KMS-11 (cell line): ENCODE measurements at regions not wholly inside any gene's neighbourhood (a gene's known extent, or its start where the extent isn't known, plus 50 kb on each side); places are given as distances from the start of the nearest gene placed in this dataset.

ENCODE experiments used
- H2AFZ ChIP-seq: fragments of 200-600 bp; sonication (generic); 2 replicates; pipeline ENCODE4 v1.6.1; 2016; ENCODE audit warnings: antibody characterized with exemption, mixed run types, low read depth
- H3K27ac ChIP-seq: fragments of 200-600 bp; sonication (generic); 2 replicates; pipeline ENCODE4 v1.6.1; 2016; ENCODE audit warnings: mild to moderate bottlenecking, mixed run types
- H3K27me3 ChIP-seq: fragments of 200-600 bp; sonication (generic); 2 replicates; pipeline ENCODE4 v1.6.1; 2017; ENCODE audit warnings: mild to moderate bottlenecking, low read depth, mixed run types, moderate library complexity; ENCODE audit not compliant: insufficient read depth
- H3K36me3 ChIP-seq: fragments of 200-600 bp; sonication (generic); 2 replicates; pipeline ENCODE4 v1.6.1; 2017; ENCODE audit warnings: mild to moderate bottlenecking, mixed run types; ENCODE audit not compliant: insufficient read depth
- H3K4me1 ChIP-seq: fragments of 200-600 bp; sonication (generic); 2 replicates; pipeline ENCODE4 v1.6.1; 2016; ENCODE audit warnings: mild to moderate bottlenecking, low read depth, mixed run types; ENCODE audit not compliant: poor library complexity, severe bottlenecking
- H3K4me2 ChIP-seq: fragments of 200-600 bp; sonication (generic); 2 replicates; pipeline ENCODE4 v1.7.0; 2016; ENCODE audit warnings: mild to moderate bottlenecking, mixed run types
- H3K4me3 ChIP-seq: fragments of 200-600 bp; sonication (generic); IDR thresholded peaks from 2 replicates; pipeline ENCODE4 v1.6.1; 2017; ENCODE audit warnings: low read depth, low read length, mixed read lengths; ENCODE audit not compliant: insufficient read depth
- H3K79me2 ChIP-seq: fragments of 200-600 bp; sonication (generic); 2 replicates; pipeline ENCODE4 v1.6.1; 2016; ENCODE audit warnings: low read depth, mixed run types; ENCODE audit not compliant: insufficient read depth
- H3K9ac ChIP-seq: fragments of 200-600 bp; sonication (generic); 2 replicates; pipeline ENCODE4 v1.6.1; 2016; ENCODE audit warnings: mild to moderate bottlenecking, mixed run types
- H4K20me1 ChIP-seq: fragments of 200-600 bp; sonication (generic); 2 replicates; pipeline ENCODE4 v1.6.1; 2016; ENCODE audit warnings: mild to moderate bottlenecking, mixed run types; ENCODE audit not compliant: insufficient read depth
- TF ChIP-seq, protein P1 (sequence below): fragments of 200-600 bp; sonication (generic); conservative IDR thresholded peaks from 2 replicates; pipeline ENCODE4 v1.6.1; 2017; ENCODE audit warnings: low read depth, mild to moderate bottlenecking, antibody characterized with exemption, low read length, moderate library complexity, mixed read lengths

DNA sequence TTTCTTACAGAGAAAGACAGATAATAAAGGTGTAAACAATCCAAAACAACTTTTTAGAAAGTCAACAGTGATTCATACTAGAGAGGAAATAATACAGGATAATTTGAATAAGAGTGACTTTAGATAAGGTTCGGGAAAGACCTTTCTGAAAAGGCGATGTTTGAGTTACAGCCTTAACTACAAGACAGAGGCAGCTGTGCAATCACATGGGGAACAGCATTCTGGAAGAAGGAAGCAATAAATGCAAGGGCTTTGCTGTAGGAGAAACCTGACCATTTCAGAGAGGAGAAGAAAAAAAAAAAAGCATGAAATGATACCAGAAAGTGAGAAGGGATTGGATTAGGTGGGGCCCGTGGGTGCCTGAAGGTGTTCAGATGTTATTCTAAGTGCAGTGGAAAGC, 200.6 kb upstream of the ATP11B start:
- Histone ChIP-seq H3K79me2 (no peaks in the 10 kb centered on the region), H3K9ac (no peak overlapping the region), H3K4me2 (no peak overlapping the region), H2AFZ (no peak overlapping the region), H3K4me1 (peaks cover 2% of the 10 kb centered on the region), H4K20me1 (no peaks in the 10 kb centered on the region), H3K27me3 (no peaks in the 10 kb centered on the region), H3K4me3 (no peak overlapping the region), H3K36me3 (no peaks in the 10 kb centered on the region), H3K27ac (no peak overlapping the region)
- TF ChIP-seq, protein P1, sequence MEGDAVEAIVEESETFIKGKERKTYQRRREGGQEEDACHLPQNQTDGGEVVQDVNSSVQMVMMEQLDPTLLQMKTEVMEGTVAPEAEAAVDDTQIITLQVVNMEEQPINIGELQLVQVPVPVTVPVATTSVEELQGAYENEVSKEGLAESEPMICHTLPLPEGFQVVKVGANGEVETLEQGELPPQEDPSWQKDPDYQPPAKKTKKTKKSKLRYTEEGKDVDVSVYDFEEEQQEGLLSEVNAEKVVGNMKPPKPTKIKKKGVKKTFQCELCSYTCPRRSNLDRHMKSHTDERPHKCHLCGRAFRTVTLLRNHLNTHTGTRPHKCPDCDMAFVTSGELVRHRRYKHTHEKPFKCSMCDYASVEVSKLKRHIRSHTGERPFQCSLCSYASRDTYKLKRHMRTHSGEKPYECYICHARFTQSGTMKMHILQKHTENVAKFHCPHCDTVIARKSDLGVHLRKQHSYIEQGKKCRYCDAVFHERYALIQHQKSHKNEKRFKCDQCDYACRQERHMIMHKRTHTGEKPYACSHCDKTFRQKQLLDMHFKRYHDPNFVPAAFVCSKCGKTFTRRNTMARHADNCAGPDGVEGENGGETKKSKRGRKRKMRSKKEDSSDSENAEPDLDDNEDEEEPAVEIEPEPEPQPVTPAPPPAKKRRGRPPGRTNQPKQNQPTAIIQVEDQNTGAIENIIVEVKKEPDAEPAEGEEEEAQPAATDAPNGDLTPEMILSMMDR: no peak

DNA sequence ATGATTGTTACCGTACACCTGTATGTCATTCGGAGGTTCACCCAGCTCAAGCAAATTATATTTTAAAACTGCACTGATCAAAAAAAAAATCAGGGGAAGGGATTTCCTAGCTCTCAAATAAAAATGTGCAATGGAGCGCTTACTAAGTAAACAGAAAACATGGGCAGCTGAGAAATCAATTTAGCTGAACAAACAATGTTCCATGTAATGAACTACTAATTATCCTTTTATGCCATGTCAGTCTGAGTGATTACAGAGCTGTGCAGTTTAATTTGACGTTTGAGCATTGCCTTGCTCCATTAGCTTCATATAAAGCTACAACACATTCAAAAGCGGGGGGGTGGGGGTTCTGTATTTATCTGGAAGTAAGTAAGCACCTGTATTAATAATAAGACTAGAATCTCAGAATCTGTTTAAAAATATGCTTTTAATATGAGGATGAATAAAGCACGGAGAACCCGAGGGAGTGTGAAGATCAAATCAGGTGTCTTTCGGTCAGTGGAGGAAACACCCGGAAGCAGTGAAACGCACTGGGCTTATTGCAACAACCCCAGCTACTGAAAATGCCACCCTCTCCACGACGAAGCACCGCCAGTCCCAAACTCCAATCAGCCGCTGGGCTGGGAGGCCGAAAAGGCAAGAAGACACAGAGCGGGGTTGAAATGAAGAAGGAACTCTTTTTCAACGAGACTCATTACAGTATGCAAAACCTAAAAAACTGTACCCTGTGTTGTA, 196.5 kb upstream of the ATP11B start:
- no peaks in the 10 kb centered on the region for H3K27me3 ChIP-seq
- TF ChIP-seq, protein P1: no peak
- no peak overlapping the region for H2AFZ ChIP-seq
- no peak overlapping the region for H3K4me2 ChIP-seq
- no peaks in the 10 kb centered on the region for H3K79me2 ChIP-seq
- no peak overlapping the region for H3K27ac ChIP-seq
- no peaks in the 10 kb centered on the region for H4K20me1 ChIP-seq
- H3K36me3 ChIP-seq: no peaks in the 10 kb centered on the region
- H3K9ac ChIP-seq: no peak overlapping the region
- H3K4me1 ChIP-seq: peaks cover 16% of the 10 kb centered on the region
- H3K4me3 ChIP-seq: no peak overlapping the region

DNA sequence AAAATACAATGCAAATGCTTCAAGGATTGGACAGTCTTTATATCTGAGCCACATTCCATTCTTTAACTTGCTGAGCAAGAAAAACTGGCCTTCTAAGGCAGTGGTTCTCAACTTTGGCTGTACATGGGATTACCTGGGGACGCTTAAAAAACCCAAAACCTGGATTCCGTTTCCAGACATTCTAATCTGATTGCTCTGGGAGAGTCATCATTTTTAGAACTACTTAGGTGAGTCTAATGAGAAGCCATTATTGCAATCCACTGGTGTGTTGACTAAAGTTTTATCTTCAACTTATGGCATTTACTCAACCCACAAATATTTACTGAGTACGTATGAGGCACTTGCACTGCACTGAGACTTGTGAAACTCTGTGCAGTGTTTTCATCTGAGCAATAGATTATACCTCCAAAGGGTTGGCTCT, 195.7 kb upstream of the ATP11B start:
- Histone ChIP-seq H2AFZ (no peak overlapping the region), H3K36me3 (no peaks in the 10 kb centered on the region), H3K9ac (no peak overlapping the region), H3K27me3 (no peaks in the 10 kb centered on the region), H3K79me2 (no peaks in the 10 kb centered on the region), H3K4me3 (no peak overlapping the region), H4K20me1 (no peaks in the 10 kb centered on the region), H3K27ac (no peak overlapping the region), H3K4me2 (no peak overlapping the region), H3K4me1 (peaks cover 16% of the 10 kb centered on the region)
- TF ChIP-seq, protein P1: no peak

DNA sequence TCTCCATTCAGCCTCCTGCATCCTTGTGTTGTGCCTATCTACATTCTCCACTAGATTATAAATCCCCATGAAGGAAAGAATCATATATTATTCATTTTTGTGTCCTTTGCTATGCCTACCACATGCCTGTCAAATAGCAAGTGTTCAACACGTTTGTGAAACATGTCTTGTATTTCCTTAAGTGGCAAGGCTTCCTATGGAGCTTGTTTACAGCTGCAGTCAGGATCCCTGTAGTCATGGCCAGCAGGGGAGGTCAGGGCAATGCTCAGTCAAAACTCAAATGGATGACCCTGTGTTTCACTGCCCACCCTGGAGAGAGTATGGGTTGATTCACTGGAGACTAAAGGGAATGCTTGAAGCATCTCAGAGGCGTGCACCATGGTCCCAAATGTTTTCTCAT, 191.7 kb upstream of the ATP11B start:
- no peaks in the 10 kb centered on the region for H4K20me1 ChIP-seq
- H3K4me3 ChIP-seq: no peak overlapping the region
- TF ChIP-seq, protein P1: no peak
- H3K27ac ChIP-seq: no peak overlapping the region
- H3K27me3 ChIP-seq: no peaks in the 10 kb centered on the region
- H2AFZ ChIP-seq: no peak overlapping the region
- H3K4me1 ChIP-seq: peaks cover 16% of the 10 kb centered on the region
- H3K4me2 ChIP-seq: no peak overlapping the region; the same call in 1 of the 2 replicates
- no peaks in the 10 kb centered on the region for H3K79me2 ChIP-seq
- H3K9ac ChIP-seq: no peak overlapping the region
- H3K36me3 ChIP-seq: no peaks in the 10 kb centered on the region
